ENCODE measurements at regions not wholly inside any gene's neighbourhood (a gene's known extent, or its start where the extent isn't known, plus 50 kb on each side); places are given as distances from the start of the nearest gene placed in this dataset.
A peak's percentile ranks its signal among the peaks of the same experiment; 100 is the strongest.

DNA sequence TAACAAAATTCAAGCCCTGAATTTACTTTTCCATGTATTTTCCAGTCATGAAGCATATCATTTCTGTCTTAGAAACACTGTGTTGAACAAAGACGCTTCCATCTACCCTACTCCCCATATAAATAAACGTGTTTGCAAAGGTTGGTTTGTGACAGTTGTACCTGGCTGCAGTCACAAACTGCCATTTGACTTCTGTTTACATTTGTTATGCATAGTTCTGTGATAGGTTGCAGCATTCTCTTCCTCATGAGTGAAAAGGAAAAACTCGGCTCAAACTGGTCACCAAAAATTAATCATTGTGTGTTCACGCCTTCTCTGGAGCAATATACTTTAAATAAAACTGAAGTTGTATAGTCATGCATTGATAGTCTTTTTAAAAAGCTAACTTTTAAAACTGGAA is 69.3 kb upstream of the MOCS2 start:
- no peaks in the 10 kb centered on the region for H3K36me3 ChIP-seq (ENCODE audit: control insufficient read depth, insufficient read depth, low read length, severe bottlenecking)
- DNase-seq (ENCODE audit: low read depth): no peak
- H3K9ac ChIP-seq (ENCODE audit: low read length): no peak overlapping the region
- H3K4me1 ChIP-seq (ENCODE audit: control insufficient read depth, insufficient read depth, low read length): peaks cover 4% of the 10 kb centered on the region
- no peak overlapping the region for H3K4me3 ChIP-seq (ENCODE audit: low read length)
- no peaks in the 10 kb centered on the region for H3K9me3 ChIP-seq (ENCODE audit: control insufficient read depth, low read length)
- no peaks in the 10 kb centered on the region for H3K27me3 ChIP-seq (replicated peaks; ENCODE audit: control insufficient read depth, insufficient read depth, low read length)

DNA sequence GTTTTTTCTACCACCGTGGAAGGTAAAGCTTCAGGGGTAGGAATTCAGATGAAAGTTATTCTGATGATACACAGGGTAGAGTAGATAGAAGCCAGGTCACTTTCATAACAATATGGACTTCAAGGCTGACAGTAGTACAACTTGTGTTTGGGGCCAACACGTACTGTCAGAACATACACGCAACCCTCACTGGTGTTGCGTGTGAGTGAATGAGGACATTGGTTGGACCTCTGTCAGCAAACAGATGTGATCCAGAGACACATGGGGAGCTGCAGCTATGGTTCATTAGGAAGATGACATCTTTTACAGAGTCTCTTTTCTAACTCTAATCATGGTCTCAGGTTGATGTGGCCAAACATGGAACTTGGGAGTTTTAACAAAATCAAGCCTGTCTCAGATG is 70.1 kb upstream of the MOCS2 start:
- H3K9me3 ChIP-seq (ENCODE audit: control insufficient read depth, low read length): no peaks in the 10 kb centered on the region
- no peaks in the 10 kb centered on the region for H3K27me3 ChIP-seq (replicated peaks; ENCODE audit: control insufficient read depth, insufficient read depth, low read length)
- H3K4me3 ChIP-seq (ENCODE audit: low read length): no peak overlapping the region
- no peaks in the 10 kb centered on the region for H3K36me3 ChIP-seq (ENCODE audit: control insufficient read depth, insufficient read depth, low read length, severe bottlenecking)
- no peak for DNase-seq (ENCODE audit: low read depth)
- H3K4me1 ChIP-seq (ENCODE audit: control insufficient read depth, insufficient read depth, low read length): peaks cover 4% of the 10 kb centered on the region
- no peak overlapping the region for H3K9ac ChIP-seq (ENCODE audit: low read length)

GRCh38 chr5:53180538-53180937 is 71.0 kb upstream of the MOCS2 start:
- Histone ChIP-seq H3K36me3 (ENCODE audit: control insufficient read depth, insufficient read depth, low read length, severe bottlenecking) (no peaks in the 10 kb centered on the region), H3K9me3 (ENCODE audit: control insufficient read depth, low read length) (no peaks in the 10 kb centered on the region), H3K4me1 (ENCODE audit: control insufficient read depth, insufficient read depth, low read length) (peaks cover 4% of the 10 kb centered on the region), H3K27me3 (replicated peaks; ENCODE audit: control insufficient read depth, insufficient read depth, low read length) (no peaks in the 10 kb centered on the region), H3K4me3 (ENCODE audit: low read length) (no peak overlapping the region), H3K9ac (ENCODE audit: low read length) (no peak overlapping the region)
- no peak for DNase-seq (ENCODE audit: low read depth)

GRCh38 chr5:53180991-53181390 is 71.4 kb upstream of the MOCS2 start:
- Histone ChIP-seq H3K36me3 (ENCODE audit: control insufficient read depth, insufficient read depth, low read length, severe bottlenecking) (no peaks in the 10 kb centered on the region), H3K9ac (ENCODE audit: low read length) (no peak overlapping the region), H3K9me3 (ENCODE audit: control insufficient read depth, low read length) (no peaks in the 10 kb centered on the region), H3K4me1 (ENCODE audit: control insufficient read depth, insufficient read depth, low read length) (peaks cover 4% of the 10 kb centered on the region), H3K4me3 (ENCODE audit: low read length) (no peak overlapping the region), H3K27me3 (replicated peaks; ENCODE audit: control insufficient read depth, insufficient read depth, low read length) (no peaks in the 10 kb centered on the region)
- DNase-seq (ENCODE audit: low read depth): no peak

- no peak for DNase-seq (ENCODE audit: low read depth)
- no peaks in the 10 kb centered on the region for H3K27me3 ChIP-seq (replicated peaks; ENCODE audit: control insufficient read depth, insufficient read depth, low read length)
Observed at GRCh38 chr5:53183880-53184279, 74.3 kb upstream of the MOCS2 start.

DNA sequence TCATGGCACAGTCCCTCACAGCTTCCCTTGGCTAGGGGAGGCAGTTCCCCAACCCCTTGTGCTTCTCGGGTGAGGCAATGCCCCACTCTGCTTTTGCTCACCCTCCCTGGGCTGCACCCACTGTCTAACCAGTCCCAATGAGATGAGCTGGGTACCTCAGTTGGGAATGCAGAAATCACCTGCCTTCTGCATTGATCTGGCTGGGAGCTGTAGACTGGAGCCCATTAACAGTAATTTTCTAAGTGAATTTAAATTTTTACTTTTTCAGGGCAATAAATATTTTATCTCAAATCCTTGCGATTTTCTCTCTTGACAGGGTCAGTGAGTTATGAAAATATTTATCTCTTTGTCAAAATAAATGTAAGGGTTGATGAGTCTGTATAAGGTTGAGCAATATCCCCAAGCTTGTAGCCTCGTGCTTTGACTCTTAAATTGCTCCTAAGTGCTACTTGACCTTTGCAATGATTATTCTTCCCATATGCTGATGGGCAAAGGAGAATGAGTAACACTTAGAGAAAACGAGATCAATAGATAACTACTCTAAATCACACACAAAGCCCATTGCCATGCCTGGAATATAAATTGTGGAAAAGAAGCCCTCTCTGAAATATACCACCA is 82.1 kb upstream of the MOCS2 start:
- Histone ChIP-seq H3K36me3 (ENCODE audit: control insufficient read depth, insufficient read depth, low read length, severe bottlenecking) (no peaks in the 10 kb centered on the region), H3K9me3 (ENCODE audit: control insufficient read depth, low read length) (peaks cover 4% of the 10 kb centered on the region)
- peak; percentile 5 for DNase-seq (ENCODE audit: low read depth)

More at GRCh38 chr5:53183880-53184279, 74.3 kb upstream of the MOCS2 start:
- Histone ChIP-seq H3K36me3 (ENCODE audit: control insufficient read depth, insufficient read depth, low read length, severe bottlenecking) (no peaks in the 10 kb centered on the region), H3K4me3 (ENCODE audit: low read length) (no peak overlapping the region), H3K9me3 (ENCODE audit: control insufficient read depth, low read length) (no peaks in the 10 kb centered on the region), H3K9ac (ENCODE audit: low read length) (no peak overlapping the region), H3K4me1 (ENCODE audit: control insufficient read depth, insufficient read depth, low read length) (no peaks in the 10 kb centered on the region)

DNA sequence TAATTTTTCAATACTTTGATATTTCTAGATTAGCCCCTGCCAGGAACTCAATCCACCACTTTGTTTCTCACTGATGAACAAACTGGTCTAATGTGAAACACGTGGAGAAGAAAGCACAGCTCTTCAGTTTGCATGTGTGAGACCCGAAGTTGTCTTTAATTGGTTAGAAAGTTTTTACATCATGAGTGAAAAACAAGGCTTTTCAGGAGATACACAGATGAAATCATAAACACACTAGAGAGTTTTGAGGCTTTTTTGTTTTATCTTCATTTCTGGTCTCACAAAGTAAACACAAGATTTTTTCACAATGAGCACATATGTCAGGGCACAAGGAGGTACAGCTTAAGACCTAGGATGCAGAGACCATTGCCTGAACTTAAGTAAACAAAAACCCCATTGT is 84.5 kb upstream of the MOCS2 start:
- DNase-seq (ENCODE audit: low read depth): peak; percentile 24
- Histone ChIP-seq H3K36me3 (ENCODE audit: control insufficient read depth, insufficient read depth, low read length, severe bottlenecking) (no peaks in the 10 kb centered on the region), H3K9me3 (ENCODE audit: control insufficient read depth, low read length) (peaks cover 4% of the 10 kb centered on the region), H3K4me1 (ENCODE audit: control insufficient read depth, insufficient read depth, low read length) (no peaks in the 10 kb centered on the region), H3K9ac (ENCODE audit: low read length) (no peak overlapping the region), H3K27me3 (replicated peaks; ENCODE audit: control insufficient read depth, insufficient read depth, low read length) (no peaks in the 10 kb centered on the region), H3K4me3 (ENCODE audit: low read length) (no peak overlapping the region)

More for the DNA sequence above, 82.1 kb upstream of the MOCS2 start:
- no peak overlapping the region for H3K9ac ChIP-seq (ENCODE audit: low read length)
- no peak overlapping the region for H3K4me3 ChIP-seq (ENCODE audit: low read length)
- no peaks in the 10 kb centered on the region for H3K27me3 ChIP-seq (replicated peaks; ENCODE audit: control insufficient read depth, insufficient read depth, low read length)
- H3K4me1 ChIP-seq (ENCODE audit: control insufficient read depth, insufficient read depth, low read length): no peaks in the 10 kb centered on the region

DNA sequence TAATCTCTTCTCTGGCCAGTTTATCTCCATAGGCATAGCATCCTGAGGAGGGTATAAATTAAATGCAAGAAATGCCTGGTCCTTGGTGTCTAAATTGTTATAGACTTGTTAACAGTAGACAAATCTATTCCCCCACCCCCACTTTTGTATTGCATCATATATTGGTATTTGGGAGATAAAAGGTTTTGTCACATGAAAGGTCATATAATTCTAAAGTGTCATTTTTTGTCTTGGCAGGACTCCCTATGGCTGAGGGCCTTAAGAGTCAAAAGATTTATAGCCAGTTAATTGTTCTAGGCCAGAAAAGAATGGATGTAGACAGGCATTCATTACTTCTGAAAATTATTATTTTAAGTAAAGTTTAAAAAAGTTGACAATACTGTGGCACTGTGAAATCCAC is 90.3 kb upstream of the MOCS2 start:
- peaks cover 5% of the 10 kb centered on the region for H3K4me1 ChIP-seq (ENCODE audit: control insufficient read depth, insufficient read depth, low read length)
- no peaks in the 10 kb centered on the region for H3K27me3 ChIP-seq (replicated peaks; ENCODE audit: control insufficient read depth, insufficient read depth, low read length)
- no peak overlapping the region for H3K9ac ChIP-seq (ENCODE audit: low read length)
- H3K4me3 ChIP-seq (ENCODE audit: low read length): no peak overlapping the region
- no peaks in the 10 kb centered on the region for H3K9me3 ChIP-seq (ENCODE audit: control insufficient read depth, low read length)
- no peaks in the 10 kb centered on the region for H3K36me3 ChIP-seq (ENCODE audit: control insufficient read depth, insufficient read depth, low read length, severe bottlenecking)
- no peak for DNase-seq (ENCODE audit: low read depth)

DNA sequence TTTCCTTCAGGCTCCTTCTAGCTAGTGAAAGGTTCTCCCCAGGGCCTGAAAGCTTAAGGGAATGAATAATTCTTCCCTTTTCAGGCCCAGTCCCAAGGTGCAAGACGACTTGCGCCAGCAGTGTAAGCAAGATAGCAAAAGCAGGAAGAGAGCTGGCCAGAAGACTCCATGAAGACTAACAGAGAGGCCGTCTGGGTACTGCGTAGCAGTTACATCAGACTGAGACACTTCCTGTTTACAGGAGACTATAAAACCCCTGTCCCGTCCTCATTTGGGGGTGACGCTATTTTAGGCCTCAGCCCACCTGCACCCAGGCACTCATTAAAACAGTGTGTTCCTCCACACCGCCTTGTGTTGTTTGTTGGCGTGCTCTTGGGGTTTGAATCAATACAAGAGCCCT is 90.7 kb upstream of the MOCS2 start:
- DNase-seq (ENCODE audit: low read depth): no peak
- Histone ChIP-seq H3K27me3 (replicated peaks; ENCODE audit: control insufficient read depth, insufficient read depth, low read length) (no peaks in the 10 kb centered on the region), H3K4me1 (ENCODE audit: control insufficient read depth, insufficient read depth, low read length) (peaks cover 5% of the 10 kb centered on the region), H3K9ac (ENCODE audit: low read length) (no peak overlapping the region), H3K9me3 (ENCODE audit: control insufficient read depth, low read length) (no peaks in the 10 kb centered on the region), H3K4me3 (ENCODE audit: low read length) (no peak overlapping the region), H3K36me3 (ENCODE audit: control insufficient read depth, insufficient read depth, low read length, severe bottlenecking) (no peaks in the 10 kb centered on the region)

GRCh38 chr5:53201746-53202145 is 92.2 kb upstream of the MOCS2 start:
- no peak overlapping the region for H3K9ac ChIP-seq (ENCODE audit: low read length)
- no peaks in the 10 kb centered on the region for H3K36me3 ChIP-seq (ENCODE audit: control insufficient read depth, insufficient read depth, low read length, severe bottlenecking)
- DNase-seq (ENCODE audit: low read depth): no peak
- peaks cover 5% of the 10 kb centered on the region for H3K4me1 ChIP-seq (ENCODE audit: control insufficient read depth, insufficient read depth, low read length)
- no peaks in the 10 kb centered on the region for H3K27me3 ChIP-seq (replicated peaks; ENCODE audit: control insufficient read depth, insufficient read depth, low read length)
- H3K9me3 ChIP-seq (ENCODE audit: control insufficient read depth, low read length): no peaks in the 10 kb centered on the region
- H3K4me3 ChIP-seq (ENCODE audit: low read length): no peak overlapping the region

GRCh38 chr5:53206562-53206961 is 97.0 kb upstream of the MOCS2 start:
- no peaks in the 10 kb centered on the region for H3K4me1 ChIP-seq (ENCODE audit: control insufficient read depth, insufficient read depth, low read length)
- DNase-seq (ENCODE audit: low read depth): no peak

DNA sequence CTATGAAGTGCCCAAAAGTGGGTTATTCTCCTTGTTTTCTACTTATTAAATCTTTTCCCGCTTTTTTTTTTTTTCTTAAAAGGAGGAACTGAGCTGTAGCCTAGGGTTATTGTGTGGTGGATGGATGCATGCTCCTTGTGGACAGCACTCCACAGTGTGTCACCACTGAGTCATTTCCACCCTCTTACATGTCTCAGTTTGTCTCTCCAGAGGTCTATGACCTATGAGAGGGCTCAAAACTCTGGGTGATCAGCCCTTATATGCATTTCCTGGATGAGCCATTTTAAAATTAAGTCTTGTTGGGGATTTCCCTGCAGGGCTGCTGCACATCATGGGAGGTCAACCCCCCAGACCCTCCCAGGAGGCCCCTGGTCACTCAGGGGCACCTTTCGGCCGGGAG is 102.2 kb upstream of the MOCS2 start:
- Histone ChIP-seq H3K9me3 (ENCODE audit: control insufficient read depth, low read length) (peaks cover 9% of the 10 kb centered on the region), H3K4me3 (ENCODE audit: low read length) (no peak overlapping the region), H3K9ac (ENCODE audit: low read length) (no peak overlapping the region), H3K36me3 (ENCODE audit: control insufficient read depth, insufficient read depth, low read length, severe bottlenecking) (no peaks in the 10 kb centered on the region), H3K4me1 (ENCODE audit: control insufficient read depth, insufficient read depth, low read length) (no peaks in the 10 kb centered on the region), H3K27me3 (replicated peaks; ENCODE audit: control insufficient read depth, insufficient read depth, low read length) (no peaks in the 10 kb centered on the region)
- DNase-seq (ENCODE audit: low read depth): no peak

More at GRCh38 chr5:53206562-53206961, 97.0 kb upstream of the MOCS2 start:
- no peaks in the 10 kb centered on the region for H3K27me3 ChIP-seq (replicated peaks; ENCODE audit: control insufficient read depth, insufficient read depth, low read length)
- H3K9ac ChIP-seq (ENCODE audit: low read length): no peak overlapping the region
- H3K36me3 ChIP-seq (ENCODE audit: control insufficient read depth, insufficient read depth, low read length, severe bottlenecking): no peaks in the 10 kb centered on the region
- H3K4me3 ChIP-seq (ENCODE audit: low read length): no peak overlapping the region
- no peaks in the 10 kb centered on the region for H3K9me3 ChIP-seq (ENCODE audit: control insufficient read depth, low read length)
